ENCODE measurements at regions not wholly inside any gene's neighbourhood (a gene's known extent, or its start where the extent isn't known, plus 50 kb on each side); places are given as distances from the start of the nearest gene placed in this dataset.

GRCh38 chr21:28235169-28235895 lies 757.3 kb downstream of the LTN1 start:
- Histone ChIP-seq H3K79me2 (ENCODE audit: low read length) (no peaks in the 10 kb centered on the region), H3K9me2 (replicated peaks; ENCODE audit: insufficient read depth, low read length) (no peaks in the 10 kb centered on the region), H3K36me3 (ENCODE audit: insufficient read depth, low read length) (no peaks in the 10 kb centered on the region), H3K4me3 (ENCODE audit: low read length) (no peak overlapping the region), H3K9me3 (ENCODE audit: low read length) (no peaks in the 10 kb centered on the region), H3K27me3 (ENCODE audit: low read length) (no peaks in the 10 kb centered on the region), H3K27ac (ENCODE audit: low read length) (no peak overlapping the region), H2AFZ (ENCODE audit: low read length) (no peak overlapping the region), H3K9ac (ENCODE audit: low read length) (no peak overlapping the region), H3K4me1 (ENCODE audit: low read length) (no peaks in the 10 kb centered on the region), H4K20me1 (ENCODE audit: insufficient read depth, low read depth, low read length) (no peaks in the 10 kb centered on the region), H3K4me2 (ENCODE audit: low read depth, low read length, poor library complexity, severe bottlenecking) (no peak overlapping the region)
- DNase-seq = peak; percentile 40

GRCh38 chr21:28234326-28234725 lies 758.4 kb downstream of the LTN1 start:
- no peak for DNase-seq
- H3K9me2 ChIP-seq (replicated peaks; ENCODE audit: insufficient read depth, low read length) = no peaks in the 10 kb centered on the region
- H2AFZ ChIP-seq (ENCODE audit: low read length) = no peak overlapping the region
- H3K4me2 ChIP-seq (ENCODE audit: low read depth, low read length, poor library complexity, severe bottlenecking) = no peak overlapping the region
- H3K4me1 ChIP-seq (ENCODE audit: low read length) = no peaks in the 10 kb centered on the region
- H3K36me3 ChIP-seq (ENCODE audit: insufficient read depth, low read length) = no peaks in the 10 kb centered on the region
- no peak overlapping the region for H3K9ac ChIP-seq (ENCODE audit: low read length)
- H3K9me3 ChIP-seq (ENCODE audit: low read length) = no peaks in the 10 kb centered on the region
- no peaks in the 10 kb centered on the region for H3K79me2 ChIP-seq (ENCODE audit: low read length)
- H4K20me1 ChIP-seq (ENCODE audit: insufficient read depth, low read depth, low read length) = no peaks in the 10 kb centered on the region
- no peak overlapping the region for H3K27ac ChIP-seq (ENCODE audit: low read length)
- no peaks in the 10 kb centered on the region for H3K27me3 ChIP-seq (ENCODE audit: low read length)
- no peak overlapping the region for H3K4me3 ChIP-seq (ENCODE audit: low read length)

DNA sequence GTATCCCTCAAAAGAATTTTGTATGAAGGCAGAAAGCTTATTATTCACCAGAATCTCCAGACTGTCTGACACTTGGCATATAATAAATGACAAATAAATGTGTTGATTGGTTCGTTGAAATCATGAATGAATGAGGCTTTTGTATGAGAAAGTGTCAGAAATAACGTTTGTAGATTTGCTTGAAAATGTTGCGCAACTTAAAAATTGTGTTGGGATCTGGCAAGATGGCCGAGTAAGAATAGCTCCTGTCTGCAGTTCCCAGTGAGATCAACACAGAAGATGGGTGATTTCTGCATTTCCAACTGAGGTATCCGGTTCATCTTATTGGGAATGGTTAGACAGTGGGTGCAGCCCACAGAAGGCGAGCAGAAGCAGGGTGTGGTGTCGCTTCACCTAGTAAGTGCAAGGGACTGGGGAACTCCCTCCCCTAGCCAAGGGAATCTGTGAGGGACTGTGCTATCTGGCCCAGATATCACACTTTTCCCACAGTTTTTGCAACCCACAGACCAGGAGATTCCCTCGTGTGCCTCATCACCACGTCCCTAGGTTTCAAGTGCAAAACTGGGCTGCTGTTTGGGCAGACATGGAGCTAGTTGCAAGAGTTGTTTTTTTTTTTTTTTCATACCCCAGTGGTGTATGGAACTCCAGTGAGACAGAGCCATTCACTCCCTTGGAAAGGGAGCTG lies 759.0 kb downstream of the LTN1 start:
- Histone ChIP-seq H3K4me2 (ENCODE audit: low read depth, low read length, poor library complexity, severe bottlenecking) (no peak overlapping the region), H4K20me1 (ENCODE audit: insufficient read depth, low read depth, low read length) (no peaks in the 10 kb centered on the region), H3K9me3 (ENCODE audit: low read length) (no peaks in the 10 kb centered on the region)

DNA sequence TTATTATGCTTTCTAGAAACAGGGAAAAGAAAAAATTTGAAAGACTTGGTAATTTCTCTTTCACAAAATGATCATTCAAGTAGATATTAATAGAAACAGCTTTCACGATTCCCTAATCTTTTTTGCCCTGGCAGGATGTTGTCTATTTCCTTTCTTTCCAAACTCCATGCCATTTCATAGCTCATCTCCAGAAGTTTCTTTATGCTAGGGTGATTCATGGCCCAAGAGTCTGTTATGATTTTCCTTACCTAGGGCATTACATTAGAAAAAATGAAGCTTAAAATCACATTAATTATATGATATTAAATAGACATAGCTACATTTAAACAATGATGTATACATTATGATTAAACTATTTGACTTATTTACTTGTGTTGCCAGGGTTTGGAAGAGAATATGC lies 762.1 kb downstream of the LTN1 start:
- Histone ChIP-seq H3K4me3 (ENCODE audit: low read length) (no peak overlapping the region), H2AFZ (ENCODE audit: low read length) (no peak overlapping the region), H3K4me2 (ENCODE audit: low read depth, low read length, poor library complexity, severe bottlenecking) (no peak overlapping the region), H4K20me1 (ENCODE audit: insufficient read depth, low read depth, low read length) (no peaks in the 10 kb centered on the region), H3K36me3 (ENCODE audit: insufficient read depth, low read length) (no peaks in the 10 kb centered on the region), H3K27me3 (ENCODE audit: low read length) (no peaks in the 10 kb centered on the region), H3K4me1 (ENCODE audit: low read length) (no peaks in the 10 kb centered on the region), H3K27ac (ENCODE audit: low read length) (no peak overlapping the region), H3K79me2 (ENCODE audit: low read length) (no peaks in the 10 kb centered on the region), H3K9me2 (replicated peaks; ENCODE audit: insufficient read depth, low read length) (no peaks in the 10 kb centered on the region), H3K9ac (ENCODE audit: low read length) (no peak overlapping the region), H3K9me3 (ENCODE audit: low read length) (no peaks in the 10 kb centered on the region)
- DNase-seq = no peak

More for the DNA sequence above, 759.0 kb downstream of the LTN1 start:
- H2AFZ ChIP-seq (ENCODE audit: low read length) = no peak overlapping the region
- H3K9me2 ChIP-seq (replicated peaks; ENCODE audit: insufficient read depth, low read length) = no peaks in the 10 kb centered on the region
- no peak overlapping the region for H3K27ac ChIP-seq (ENCODE audit: low read length)
- no peaks in the 10 kb centered on the region for H3K4me1 ChIP-seq (ENCODE audit: low read length)
- H3K79me2 ChIP-seq (ENCODE audit: low read length) = no peaks in the 10 kb centered on the region
- H3K36me3 ChIP-seq (ENCODE audit: insufficient read depth, low read length) = no peaks in the 10 kb centered on the region
- no peak overlapping the region for H3K9ac ChIP-seq (ENCODE audit: low read length)
- H3K27me3 ChIP-seq (ENCODE audit: low read length) = no peaks in the 10 kb centered on the region
- DNase-seq = no peak
- no peak overlapping the region for H3K4me3 ChIP-seq (ENCODE audit: low read length)

DNA sequence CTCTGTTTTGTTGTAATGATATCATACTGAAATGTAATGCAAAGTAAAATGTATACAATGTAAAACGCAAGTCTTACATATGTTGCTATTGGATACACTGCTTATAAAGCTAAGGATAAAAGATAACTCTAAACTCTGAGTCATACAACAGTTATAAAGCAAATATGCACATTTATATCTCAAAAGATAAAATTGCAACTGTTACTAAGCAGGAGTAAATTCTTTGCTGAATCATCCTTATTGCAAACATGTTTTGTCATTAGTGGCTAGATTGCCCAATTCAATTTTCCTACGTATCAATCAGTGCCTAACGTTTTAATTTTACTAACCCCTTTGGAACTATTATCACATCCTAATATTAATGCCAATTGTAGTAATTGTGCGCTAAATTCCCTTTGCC lies 762.9 kb downstream of the LTN1 start:
- no peak for DNase-seq
- H3K27me3 ChIP-seq (ENCODE audit: low read length) = no peaks in the 10 kb centered on the region
- no peak overlapping the region for H3K4me2 ChIP-seq (ENCODE audit: low read depth, low read length, poor library complexity, severe bottlenecking)
- no peaks in the 10 kb centered on the region for H3K9me2 ChIP-seq (replicated peaks; ENCODE audit: insufficient read depth, low read length)
- no peak overlapping the region for H3K27ac ChIP-seq (ENCODE audit: low read length)
- no peaks in the 10 kb centered on the region for H3K79me2 ChIP-seq (ENCODE audit: low read length)
- no peaks in the 10 kb centered on the region for H3K9me3 ChIP-seq (ENCODE audit: low read length)
- no peaks in the 10 kb centered on the region for H3K36me3 ChIP-seq (ENCODE audit: insufficient read depth, low read length)
- H3K9ac ChIP-seq (ENCODE audit: low read length) = no peak overlapping the region
- H3K4me3 ChIP-seq (ENCODE audit: low read length) = no peak overlapping the region
- H4K20me1 ChIP-seq (ENCODE audit: insufficient read depth, low read depth, low read length) = no peaks in the 10 kb centered on the region
- no peaks in the 10 kb centered on the region for H3K4me1 ChIP-seq (ENCODE audit: low read length)
- no peak overlapping the region for H2AFZ ChIP-seq (ENCODE audit: low read length)

GRCh38 chr21:28228636-28228995 lies 764.1 kb downstream of the LTN1 start:
- Histone ChIP-seq H3K27ac (ENCODE audit: low read length) (no peak overlapping the region), H2AFZ (ENCODE audit: low read length) (no peak overlapping the region), H3K9me3 (ENCODE audit: low read length) (no peaks in the 10 kb centered on the region), H4K20me1 (ENCODE audit: insufficient read depth, low read depth, low read length) (no peaks in the 10 kb centered on the region), H3K4me3 (ENCODE audit: low read length) (no peak overlapping the region), H3K27me3 (ENCODE audit: low read length) (no peaks in the 10 kb centered on the region), H3K79me2 (ENCODE audit: low read length) (no peaks in the 10 kb centered on the region), H3K9ac (ENCODE audit: low read length) (no peak overlapping the region), H3K4me2 (ENCODE audit: low read depth, low read length, poor library complexity, severe bottlenecking) (no peak overlapping the region), H3K9me2 (replicated peaks; ENCODE audit: insufficient read depth, low read length) (no peaks in the 10 kb centered on the region), H3K4me1 (ENCODE audit: low read length) (no peaks in the 10 kb centered on the region), H3K36me3 (ENCODE audit: insufficient read depth, low read length) (no peaks in the 10 kb centered on the region)
- no peak for DNase-seq

DNA sequence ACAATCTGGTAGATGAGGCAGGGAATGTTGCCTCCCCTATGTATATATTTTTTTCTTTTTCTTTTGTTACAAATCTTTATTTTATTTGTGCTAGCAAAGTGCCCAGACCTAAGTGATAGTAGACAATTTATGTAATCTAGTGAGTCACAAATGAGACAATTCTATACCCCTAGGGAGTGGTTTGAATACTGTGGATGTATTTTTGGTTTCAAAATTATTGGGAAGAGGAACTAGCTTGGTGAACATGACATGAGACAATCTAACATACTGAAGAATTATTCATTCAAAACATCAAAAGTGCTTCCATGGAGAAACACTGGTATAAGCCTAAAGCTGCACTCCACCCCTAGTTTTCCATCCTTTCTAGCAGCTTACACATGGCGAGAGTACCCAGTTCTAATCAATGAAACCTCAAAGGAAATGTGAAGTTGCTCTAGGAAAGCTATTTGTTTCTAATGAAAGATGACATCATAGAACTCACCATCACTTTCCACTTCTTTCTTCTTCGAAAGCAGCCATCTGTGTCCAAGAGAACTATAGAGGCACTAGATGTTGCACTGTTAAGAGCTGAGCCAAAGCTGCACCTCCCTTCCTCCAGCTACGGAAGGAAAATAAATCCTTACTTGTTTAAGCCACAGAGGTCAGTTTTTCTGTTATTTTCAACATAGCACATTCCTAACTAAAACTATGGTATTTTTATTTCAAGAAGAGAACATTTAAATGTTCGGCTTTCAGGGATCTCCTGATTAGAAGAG lies 764.6 kb downstream of the LTN1 start:
- no peak for DNase-seq
- Histone ChIP-seq H3K4me2 (ENCODE audit: low read depth, low read length, poor library complexity, severe bottlenecking) (no peak overlapping the region), H3K4me3 (ENCODE audit: low read length) (no peak overlapping the region)

GRCh38 chr21:28226563-28226962 lies 766.1 kb downstream of the LTN1 start:
- Histone ChIP-seq H3K9ac (ENCODE audit: low read length) (no peak overlapping the region), H3K4me3 (ENCODE audit: low read length) (no peak overlapping the region), H3K4me1 (ENCODE audit: low read length) (no peaks in the 10 kb centered on the region), H3K79me2 (ENCODE audit: low read length) (no peaks in the 10 kb centered on the region), H3K9me3 (ENCODE audit: low read length) (no peaks in the 10 kb centered on the region), H3K27ac (ENCODE audit: low read length) (no peak overlapping the region), H3K4me2 (ENCODE audit: low read depth, low read length, poor library complexity, severe bottlenecking) (no peak overlapping the region), H3K36me3 (ENCODE audit: insufficient read depth, low read length) (no peaks in the 10 kb centered on the region), H3K9me2 (replicated peaks; ENCODE audit: insufficient read depth, low read length) (no peaks in the 10 kb centered on the region), H3K27me3 (ENCODE audit: low read length) (no peaks in the 10 kb centered on the region), H4K20me1 (ENCODE audit: insufficient read depth, low read depth, low read length) (no peaks in the 10 kb centered on the region), H2AFZ (ENCODE audit: low read length) (no peak overlapping the region)
- no peak for DNase-seq

More for the DNA sequence above, 764.6 kb downstream of the LTN1 start:
- no peaks in the 10 kb centered on the region for H3K9me3 ChIP-seq (ENCODE audit: low read length)
- no peaks in the 10 kb centered on the region for H3K36me3 ChIP-seq (ENCODE audit: insufficient read depth, low read length)
- no peak overlapping the region for H3K27ac ChIP-seq (ENCODE audit: low read length)
- no peak overlapping the region for H3K9ac ChIP-seq (ENCODE audit: low read length)
- H3K9me2 ChIP-seq (replicated peaks; ENCODE audit: insufficient read depth, low read length) = no peaks in the 10 kb centered on the region
- no peaks in the 10 kb centered on the region for H4K20me1 ChIP-seq (ENCODE audit: insufficient read depth, low read depth, low read length)
- H3K4me1 ChIP-seq (ENCODE audit: low read length) = no peaks in the 10 kb centered on the region
- H3K79me2 ChIP-seq (ENCODE audit: low read length) = no peaks in the 10 kb centered on the region
- H3K27me3 ChIP-seq (ENCODE audit: low read length) = no peaks in the 10 kb centered on the region
- H2AFZ ChIP-seq (ENCODE audit: low read length) = no peak overlapping the region
